ENCODE measurements at regions not wholly inside any gene's neighbourhood (a gene's known extent, or its start where the extent isn't known, plus 50 kb on each side); places are given as distances from the start of the nearest gene placed in this dataset.

DNA sequence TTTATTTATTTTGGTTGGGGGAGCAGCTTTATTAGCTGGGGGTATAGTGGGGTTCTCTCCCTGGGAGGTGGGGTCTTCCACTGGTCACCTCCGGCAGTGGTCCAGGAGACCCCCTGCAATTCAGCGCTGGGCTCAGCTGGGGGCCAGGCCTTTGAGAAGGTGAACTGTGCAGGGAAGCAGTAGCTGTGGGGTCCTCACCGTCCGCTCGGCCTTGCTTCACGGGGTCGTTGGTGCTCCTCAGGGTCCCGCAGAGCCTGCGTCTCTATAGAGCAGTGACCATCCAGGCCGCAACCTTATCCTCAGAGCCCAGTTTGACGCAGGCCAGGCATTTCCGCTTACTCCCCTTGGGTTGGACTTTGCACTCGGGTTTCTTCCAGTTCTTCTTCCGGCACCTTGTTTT lies 1954.7 kb downstream of the TP53TG3F start:
- DNase-seq (ENCODE audit: low read depth, low spot score) = no peak
- H3K4me1 ChIP-seq (ENCODE audit: control insufficient read depth in 1 of 2, insufficient read depth in 2 of 2, low read length in 2 of 2) = no peaks in the 10 kb centered on the region
- H2AFZ ChIP-seq (ENCODE audit: low read depth, low read length, poor library complexity, severe bottlenecking) = no peak overlapping the region
- no peaks in the 10 kb centered on the region for H3K27me3 ChIP-seq (ENCODE audit: insufficient read depth, low read length)
- no peaks in the 10 kb centered on the region; a peak in 1 of 4 replicates for H3K36me3 ChIP-seq (ENCODE audit: control insufficient read depth in 1 of 2, insufficient read depth in 2 of 2, low read length in 2 of 2)
- no peak overlapping the region for H3K4me3 ChIP-seq (replicated peaks in 1 of 2; ENCODE audit: low read depth in 1 of 2, low read length in 2 of 2)
- no peak overlapping the region for H3K9ac ChIP-seq (ENCODE audit: low read length)
- intact Hi-C loops (cut with micrococcal nuclease) = no loop called here
- ChIA-PET POLR2A (no interaction called here), RAD21 (ENCODE audit: low non-redundant PET in 1 of 2, low total read pairs in 2 of 2, uncharacterized antibody in 2 of 2, unreplicated experiment in 2 of 2) (no interaction called here), CTCF (no interaction called here)
- no peaks in the 10 kb centered on the region for H4K20me1 ChIP-seq (ENCODE audit: insufficient read depth)
- no peak overlapping the region for H3K27ac ChIP-seq (ENCODE audit: low read depth, low read length)
- BruUV-seq (replicated peaks) = no TSS peak
- ATAC-seq = no peak
- H3K9me2 ChIP-seq (ENCODE audit: insufficient read depth) = no peaks in the 10 kb centered on the region
- no peaks in the 10 kb centered on the region for H3K79me2 ChIP-seq (ENCODE audit: insufficient read depth, low read length)
- H3K4me2 ChIP-seq (ENCODE audit: low read length) = no peak overlapping the region
- H3K9me3 ChIP-seq (ENCODE audit: control insufficient read depth in 1 of 2, insufficient read depth in 1 of 2, low read depth in 1 of 2, low read length in 2 of 2) = peaks cover 0 to 13% of the 10 kb centered on the region in 2 experiments; a peak in 2 of 4 replicates
- TF ChIP-seq, protein P1, sequence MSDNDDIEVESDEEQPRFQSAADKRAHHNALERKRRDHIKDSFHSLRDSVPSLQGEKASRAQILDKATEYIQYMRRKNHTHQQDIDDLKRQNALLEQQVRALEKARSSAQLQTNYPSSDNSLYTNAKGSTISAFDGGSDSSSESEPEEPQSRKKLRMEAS (IDR thresholded peaks at IDR 0.05) = no peak
- no peak for TF ChIP-seq YY1 (IDR thresholded peaks at IDR 0.05; ENCODE audit: extremely low read depth, insufficient replicate concordance, low read depth, low read length)
- TF ChIP-seq SP1 (IDR thresholded peaks at IDR 0.05; ENCODE audit: low read depth) = no peak
- no peak for TF ChIP-seq EZH2 (IDR thresholded peaks at IDR 0.05)
- TF ChIP-seq SIN3A (IDR thresholded peaks at IDR 0.05; ENCODE audit: low read depth) = no peak
- TF ChIP-seq POLR2AphosphoS5 (IDR thresholded peaks at IDR 0.05; ENCODE audit: low read depth, low read length) = no peak
- no peak for TF ChIP-seq RAD21 (IDR thresholded peaks at IDR 0.05; ENCODE audit: low read depth)
- no peak for TF ChIP-seq JUND (IDR thresholded peaks at IDR 0.05)
- TF ChIP-seq, protein P2, sequence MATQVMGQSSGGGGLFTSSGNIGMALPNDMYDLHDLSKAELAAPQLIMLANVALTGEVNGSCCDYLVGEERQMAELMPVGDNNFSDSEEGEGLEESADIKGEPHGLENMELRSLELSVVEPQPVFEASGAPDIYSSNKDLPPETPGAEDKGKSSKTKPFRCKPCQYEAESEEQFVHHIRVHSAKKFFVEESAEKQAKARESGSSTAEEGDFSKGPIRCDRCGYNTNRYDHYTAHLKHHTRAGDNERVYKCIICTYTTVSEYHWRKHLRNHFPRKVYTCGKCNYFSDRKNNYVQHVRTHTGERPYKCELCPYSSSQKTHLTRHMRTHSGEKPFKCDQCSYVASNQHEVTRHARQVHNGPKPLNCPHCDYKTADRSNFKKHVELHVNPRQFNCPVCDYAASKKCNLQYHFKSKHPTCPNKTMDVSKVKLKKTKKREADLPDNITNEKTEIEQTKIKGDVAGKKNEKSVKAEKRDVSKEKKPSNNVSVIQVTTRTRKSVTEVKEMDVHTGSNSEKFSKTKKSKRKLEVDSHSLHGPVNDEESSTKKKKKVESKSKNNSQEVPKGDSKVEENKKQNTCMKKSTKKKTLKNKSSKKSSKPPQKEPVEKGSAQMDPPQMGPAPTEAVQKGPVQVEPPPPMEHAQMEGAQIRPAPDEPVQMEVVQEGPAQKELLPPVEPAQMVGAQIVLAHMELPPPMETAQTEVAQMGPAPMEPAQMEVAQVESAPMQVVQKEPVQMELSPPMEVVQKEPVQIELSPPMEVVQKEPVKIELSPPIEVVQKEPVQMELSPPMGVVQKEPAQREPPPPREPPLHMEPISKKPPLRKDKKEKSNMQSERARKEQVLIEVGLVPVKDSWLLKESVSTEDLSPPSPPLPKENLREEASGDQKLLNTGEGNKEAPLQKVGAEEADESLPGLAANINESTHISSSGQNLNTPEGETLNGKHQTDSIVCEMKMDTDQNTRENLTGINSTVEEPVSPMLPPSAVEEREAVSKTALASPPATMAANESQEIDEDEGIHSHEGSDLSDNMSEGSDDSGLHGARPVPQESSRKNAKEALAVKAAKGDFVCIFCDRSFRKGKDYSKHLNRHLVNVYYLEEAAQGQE (IDR thresholded peaks at IDR 0.05; ENCODE audit: low read depth) = no peak
- TF ChIP-seq CBX3 (IDR thresholded peaks at IDR 0.05; ENCODE audit: low read depth) = no peak

All from HCT116 (cell line).